ENCODE measurements at regions not wholly inside any gene's neighbourhood (a gene's known extent, or its start where the extent isn't known, plus 50 kb on each side); places are given as distances from the start of the nearest gene placed in this dataset.

DNA sequence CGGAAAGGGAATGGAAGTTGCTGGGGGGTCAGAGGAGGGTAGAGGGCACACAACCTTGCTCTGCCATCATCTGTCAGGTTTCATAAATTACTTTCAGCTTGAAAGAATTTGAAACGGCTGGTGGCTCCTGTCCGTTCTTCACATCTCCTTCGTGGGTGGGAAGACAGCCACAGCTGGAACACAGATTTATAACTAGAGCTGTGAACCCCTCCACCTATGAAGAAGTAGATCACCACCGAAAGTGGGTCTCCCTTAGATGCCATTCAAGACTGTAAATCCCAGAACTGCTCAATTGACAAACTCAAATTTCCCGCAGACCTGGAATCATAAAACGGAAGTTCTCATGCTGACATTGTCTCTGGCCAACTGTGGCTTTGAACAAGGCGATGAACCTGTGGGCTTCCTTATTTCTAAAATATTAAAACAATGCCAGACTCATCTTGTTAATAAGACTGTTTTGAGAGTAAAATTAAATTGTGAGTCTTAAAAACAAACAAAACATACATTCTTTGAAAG is 65.3 kb downstream of the BTBD3 start:
- TF ChIP-seq, protein P1, sequence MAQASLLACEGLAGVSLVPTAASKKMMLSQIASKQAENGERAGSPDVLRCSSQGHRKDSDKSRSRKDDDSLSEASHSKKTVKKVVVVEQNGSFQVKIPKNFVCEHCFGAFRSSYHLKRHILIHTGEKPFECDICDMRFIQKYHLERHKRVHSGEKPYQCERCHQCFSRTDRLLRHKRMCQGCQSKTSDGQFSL (CRISPR knock-in tag; IDR thresholded peaks at IDR 0.05): no peak
- TF ChIP-seq, protein P1 (tag; IDR thresholded peaks at IDR 0.05): no peak
- H3K4me3 ChIP-seq: no peak overlapping the region
- H3K27me3 ChIP-seq (ENCODE audit: control insufficient read depth in 2 of 2, insufficient read depth in 2 of 2, low read length in 2 of 2): no peaks in the 10 kb centered on the region
- no peaks in the 10 kb centered on the region for H3K36me3 ChIP-seq (ENCODE audit: control insufficient read depth, insufficient read depth, low read length)
- H3K9me1 ChIP-seq (ENCODE audit: control insufficient read depth, insufficient read depth, low read length): no peaks in the 10 kb centered on the region
- ChIA-PET POLR2A (no interaction called here), CTCF (ENCODE audit: low intra/inter-chr PET ratio) (no interaction called here)
- no peaks in the 10 kb centered on the region for H4K20me1 ChIP-seq (replicated peaks; ENCODE audit: control insufficient read depth, insufficient read depth, low read length)
- no peak overlapping the region for H3K9ac ChIP-seq (ENCODE audit: insufficient read depth in 1 of 2, low read depth in 2 of 2, low read length in 2 of 2)
- in situ Hi-C loops (cut with MboI) (no loop called here), intact Hi-C loops (cut with micrococcal nuclease) (no loop called here)
- H3K27ac ChIP-seq (ENCODE audit: extremely low read depth, low read depth, low read length): no peak overlapping the region
- DNase-seq (ENCODE audit: extremely low read depth in 1 of 4, low spot score in 3 of 4) (no peak), FAIRE-seq (no peak), ATAC-seq (no peak)
- WGBS (ENCODE audit: insufficient coverage, low coverage, missing lambda C conversion rate): 0% methylated on average over 7 of the region's 8 CpGs
- H3K79me2 ChIP-seq (ENCODE audit: control insufficient read depth, insufficient read depth, low read length): no peaks in the 10 kb centered on the region
- no TSS peak for BruUV-seq (replicated peaks)
- H3K4me1 ChIP-seq (replicated peaks in 1 of 2; ENCODE audit: control insufficient read depth in 2 of 2, insufficient read depth in 2 of 2, low read length in 2 of 2): no peaks in the 10 kb centered on the region
- no peak overlapping the region for H2AFZ ChIP-seq (ENCODE audit: low read depth, low read length)
- H3K4me2 ChIP-seq (ENCODE audit: insufficient read depth, low read length): no peak overlapping the region
- no peaks in the 10 kb centered on the region for H3K9me3 ChIP-seq (replicated peaks; ENCODE audit: control insufficient read depth, insufficient read depth, low read depth, low read length)

DNA sequence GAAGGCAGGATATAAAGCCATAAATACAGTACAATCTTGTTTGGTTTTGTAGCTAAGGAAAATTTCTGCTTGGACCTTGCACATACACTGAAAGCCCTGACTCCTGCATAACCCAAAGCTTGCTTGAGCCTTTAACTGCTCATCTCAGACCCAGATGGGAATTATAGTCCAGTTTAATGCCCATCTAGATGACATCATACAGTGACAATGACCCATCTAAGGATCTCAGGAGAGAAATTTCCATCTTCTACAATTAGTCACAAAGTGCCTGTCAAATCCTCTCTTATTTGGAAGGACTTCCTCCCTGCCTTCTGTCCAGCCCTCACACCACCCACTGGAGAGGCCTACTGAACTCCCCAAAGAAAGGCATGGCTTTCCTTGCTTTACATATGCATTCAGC is 69.3 kb downstream of the BTBD3 start:
- intact Hi-C loops (cut with micrococcal nuclease): no loop called here
- no peak for DNase-seq (ENCODE audit: extremely low read depth in 1 of 4, low spot score in 3 of 4)

More for the DNA sequence above, 69.3 kb downstream of the BTBD3 start:
- Histone ChIP-seq H3K79me2 (ENCODE audit: control insufficient read depth, insufficient read depth, low read length) (no peaks in the 10 kb centered on the region), H3K36me3 (ENCODE audit: control insufficient read depth, insufficient read depth, low read length) (no peaks in the 10 kb centered on the region), H3K4me2 (ENCODE audit: insufficient read depth, low read length) (no peak overlapping the region), H3K9me3 (replicated peaks; ENCODE audit: control insufficient read depth, insufficient read depth, low read depth, low read length) (no peaks in the 10 kb centered on the region), H3K9me1 (ENCODE audit: control insufficient read depth, insufficient read depth, low read length) (no peaks in the 10 kb centered on the region), H3K4me3 (no peak overlapping the region), H4K20me1 (replicated peaks; ENCODE audit: control insufficient read depth, insufficient read depth, low read length) (no peaks in the 10 kb centered on the region), H3K9ac (ENCODE audit: insufficient read depth in 1 of 2, low read depth in 2 of 2, low read length in 2 of 2) (no peak overlapping the region), H3K4me1 (replicated peaks in 1 of 2; ENCODE audit: control insufficient read depth in 2 of 2, insufficient read depth in 2 of 2, low read length in 2 of 2) (no peaks in the 10 kb centered on the region), H3K27ac (ENCODE audit: extremely low read depth, low read depth, low read length) (no peak overlapping the region), H2AFZ (ENCODE audit: low read depth, low read length) (no peak overlapping the region), H3K27me3 (ENCODE audit: control insufficient read depth in 2 of 2, insufficient read depth in 2 of 2, low read length in 2 of 2) (no peaks in the 10 kb centered on the region)
- POLR2A ChIA-PET: no interaction called here
- ATAC-seq (no peak), FAIRE-seq (no peak)
- no TSS peak for BruUV-seq (replicated peaks)
- in situ Hi-C loops (cut with MboI): no loop called here
- TF ChIP-seq ZNF263 (CRISPR knock-in tag; IDR thresholded peaks at IDR 0.05; ENCODE audit: borderline replicate concordance) (no peak), SP2 (IDR thresholded peaks at IDR 0.05; ENCODE audit: extremely low read depth, low read depth, low read length, poor library complexity, severe bottlenecking) (no peak), DACH1 (IDR thresholded peaks at IDR 0.05; ENCODE audit: partially characterized antibody) (no peak)
- TF ChIP-seq, protein P2, sequence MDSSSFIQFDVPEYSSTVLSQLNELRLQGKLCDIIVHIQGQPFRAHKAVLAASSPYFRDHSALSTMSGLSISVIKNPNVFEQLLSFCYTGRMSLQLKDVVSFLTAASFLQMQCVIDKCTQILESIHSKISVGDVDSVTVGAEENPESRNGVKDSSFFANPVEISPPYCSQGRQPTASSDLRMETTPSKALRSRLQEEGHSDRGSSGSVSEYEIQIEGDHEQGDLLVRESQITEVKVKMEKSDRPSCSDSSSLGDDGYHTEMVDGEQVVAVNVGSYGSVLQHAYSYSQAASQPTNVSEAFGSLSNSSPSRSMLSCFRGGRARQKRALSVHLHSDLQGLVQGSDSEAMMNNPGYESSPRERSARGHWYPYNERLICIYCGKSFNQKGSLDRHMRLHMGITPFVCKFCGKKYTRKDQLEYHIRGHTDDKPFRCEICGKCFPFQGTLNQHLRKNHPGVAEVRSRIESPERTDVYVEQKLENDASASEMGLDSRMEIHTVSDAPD (CRISPR knock-in tag; IDR thresholded peaks at IDR 0.05): no peak
- CTCF ChIA-PET (ENCODE audit: low intra/inter-chr PET ratio): no interaction called here
